OCI-M1 (cell line): ENCODE measurements at regions not wholly inside any gene's neighbourhood (a gene's known extent, or its start where the extent isn't known, plus 50 kb on each side); places are given as distances from the start of the nearest gene placed in this dataset.
"Not testable (repeated sequence)": the region's sequence is repeated elsewhere in the genome, so short reads cannot be mapped to it uniquely, and the experiment has no call there.

Experiments
- DNase-seq: peaks from one replicate; lab custom pipeline; 2025; lab: John Stamatoyannopoulos, UW

GRCh38 chr16:29218649-29219048, 187.9 kb downstream of the NPIPB11 start:
- not testable (repeated sequence) for DNase-seq

- not testable (repeated sequence) for DNase-seq
Measured at GRCh38 chr16:29218171-29218570, 188.3 kb downstream of the NPIPB11 start.

- DNase-seq = not testable (repeated sequence)
Measured at GRCh38 chr16:29217752-29218126, 188.8 kb downstream of the NPIPB11 start.

GRCh38 chr16:29217104-29217751, 189.3 kb downstream of the NPIPB11 start:
- not testable (repeated sequence) for DNase-seq

- not testable (repeated sequence) for DNase-seq
Measured at GRCh38 chr16:29213770-29214169, 192.7 kb downstream of the NPIPB11 start.

GRCh38 chr16:29213251-29213650, 193.3 kb downstream of the NPIPB11 start:
- DNase-seq = not testable (repeated sequence)

GRCh38 chr16:29212084-29213027, 194.2 kb downstream of the NPIPB11 start:
- DNase-seq = not testable (repeated sequence)

- not testable (repeated sequence) for DNase-seq
Measured at GRCh38 chr16:29211456-29211855, 195.1 kb downstream of the NPIPB11 start.

- not testable (repeated sequence) for DNase-seq
Measured at GRCh38 chr16:29210299-29211150, 196.0 kb downstream of the NPIPB11 start.

GRCh38 chr16:29206120-29206519, 200.4 kb downstream of the NPIPB11 start:
- not testable (repeated sequence) for DNase-seq

GRCh38 chr16:29205151-29205550, 201.4 kb downstream of the NPIPB11 start:
- DNase-seq = not testable (repeated sequence)

GRCh38 chr16:29204806-29205135, 201.7 kb downstream of the NPIPB11 start:
- DNase-seq = no peak

GRCh38 chr16:29203933-29204805, 202.3 kb downstream of the NPIPB11 start:
- not testable (repeated sequence) for DNase-seq

- not testable (repeated sequence) for DNase-seq
Measured at GRCh38 chr16:29203046-29203932, 203.2 kb downstream of the NPIPB11 start.

GRCh38 chr16:29202642-29203041, 203.9 kb downstream of the NPIPB11 start:
- DNase-seq = not testable (repeated sequence)

GRCh38 chr16:29202025-29202632, 204.4 kb downstream of the NPIPB11 start:
- DNase-seq = not testable (repeated sequence)

GRCh38 chr16:29201296-29202024, 205.1 kb downstream of the NPIPB11 start:
- not testable (repeated sequence) for DNase-seq

- DNase-seq = not testable (repeated sequence)
Measured at GRCh38 chr16:29200681-29201080, 205.8 kb downstream of the NPIPB11 start.

- DNase-seq = not testable (repeated sequence)
Measured at GRCh38 chr16:29200135-29200601, 206.3 kb downstream of the NPIPB11 start.
